ENCODE measurements at regions not wholly inside any gene's neighbourhood (a gene's known extent, or its start where the extent isn't known, plus 50 kb on each side); places are given as distances from the start of the nearest gene placed in this dataset.

- peak; percentile 27; the same call in 1 of the 2 replicates for TF ChIP-seq CTCF (conservative IDR thresholded peaks at IDR 0.05; ENCODE audit: low read length)
- TF ChIP-seq EZH2phosphoT487 (IDR thresholded peaks at IDR 0.05; ENCODE audit: borderline replicate concordance, low read depth, low read length): no peak
These were observed 74.4 kb upstream of the PDZD8 start for GRCh38 chr10:117449636-117450035.

All from OCI-LY7 (cell line).